ENCODE measurements at regions not wholly inside any gene's neighbourhood (a gene's known extent, or its start where the extent isn't known, plus 50 kb on each side); places are given as distances from the start of the nearest gene placed in this dataset.

DNA sequence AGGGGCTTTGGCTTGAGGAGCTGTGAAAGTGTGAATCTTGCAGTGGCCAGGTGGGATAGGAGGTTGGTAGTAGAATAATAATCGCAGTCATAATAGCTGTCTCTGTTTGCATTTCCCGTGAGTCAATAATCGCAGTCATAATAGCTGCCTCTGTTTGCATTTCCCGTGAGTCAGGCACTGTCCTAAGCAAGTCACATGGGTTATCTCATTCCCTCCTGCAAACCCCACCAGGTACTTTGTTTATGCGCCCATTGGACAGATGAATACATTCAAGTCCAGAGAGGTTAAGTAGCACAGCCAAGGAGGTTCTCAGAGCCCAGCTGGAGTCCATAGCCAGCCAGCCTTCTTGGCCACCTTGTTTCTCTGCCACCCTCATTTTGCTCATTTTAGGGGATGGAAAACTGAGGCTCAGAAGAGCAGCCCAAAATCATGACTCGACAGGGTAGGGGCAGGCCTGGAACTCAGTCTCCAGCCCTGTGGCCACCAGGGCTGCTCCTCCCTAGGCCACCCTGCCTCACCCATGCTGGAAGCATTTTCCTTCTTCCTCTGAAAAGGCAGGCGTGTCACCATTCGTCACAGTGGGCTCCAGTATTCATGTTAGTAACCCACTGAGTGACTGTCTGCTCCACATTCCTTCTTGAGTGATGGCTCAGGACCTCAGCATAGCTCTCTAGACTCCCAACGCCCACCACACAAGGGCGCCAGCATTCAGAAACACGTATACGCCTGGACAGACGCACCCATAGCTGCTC, 206.2 kb downstream of the URI1 start:
- TF ChIP-seq, protein P1, sequence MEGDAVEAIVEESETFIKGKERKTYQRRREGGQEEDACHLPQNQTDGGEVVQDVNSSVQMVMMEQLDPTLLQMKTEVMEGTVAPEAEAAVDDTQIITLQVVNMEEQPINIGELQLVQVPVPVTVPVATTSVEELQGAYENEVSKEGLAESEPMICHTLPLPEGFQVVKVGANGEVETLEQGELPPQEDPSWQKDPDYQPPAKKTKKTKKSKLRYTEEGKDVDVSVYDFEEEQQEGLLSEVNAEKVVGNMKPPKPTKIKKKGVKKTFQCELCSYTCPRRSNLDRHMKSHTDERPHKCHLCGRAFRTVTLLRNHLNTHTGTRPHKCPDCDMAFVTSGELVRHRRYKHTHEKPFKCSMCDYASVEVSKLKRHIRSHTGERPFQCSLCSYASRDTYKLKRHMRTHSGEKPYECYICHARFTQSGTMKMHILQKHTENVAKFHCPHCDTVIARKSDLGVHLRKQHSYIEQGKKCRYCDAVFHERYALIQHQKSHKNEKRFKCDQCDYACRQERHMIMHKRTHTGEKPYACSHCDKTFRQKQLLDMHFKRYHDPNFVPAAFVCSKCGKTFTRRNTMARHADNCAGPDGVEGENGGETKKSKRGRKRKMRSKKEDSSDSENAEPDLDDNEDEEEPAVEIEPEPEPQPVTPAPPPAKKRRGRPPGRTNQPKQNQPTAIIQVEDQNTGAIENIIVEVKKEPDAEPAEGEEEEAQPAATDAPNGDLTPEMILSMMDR (IDR thresholded peaks at IDR 0.05) = no peak
- no peak for TF ChIP-seq ZFX (IDR thresholded peaks at IDR 0.05; ENCODE audit: borderline replicate concordance)
- H3K27ac ChIP-seq = no peak overlapping the region

GRCh38 chr19:30148803-30149202, 206.8 kb downstream of the URI1 start:
- TF ChIP-seq ZFX (IDR thresholded peaks at IDR 0.05; ENCODE audit: borderline replicate concordance) = no peak
- TF ChIP-seq, protein P1 (IDR thresholded peaks at IDR 0.05) = no peak
- no peak overlapping the region for H3K27ac ChIP-seq

DNA sequence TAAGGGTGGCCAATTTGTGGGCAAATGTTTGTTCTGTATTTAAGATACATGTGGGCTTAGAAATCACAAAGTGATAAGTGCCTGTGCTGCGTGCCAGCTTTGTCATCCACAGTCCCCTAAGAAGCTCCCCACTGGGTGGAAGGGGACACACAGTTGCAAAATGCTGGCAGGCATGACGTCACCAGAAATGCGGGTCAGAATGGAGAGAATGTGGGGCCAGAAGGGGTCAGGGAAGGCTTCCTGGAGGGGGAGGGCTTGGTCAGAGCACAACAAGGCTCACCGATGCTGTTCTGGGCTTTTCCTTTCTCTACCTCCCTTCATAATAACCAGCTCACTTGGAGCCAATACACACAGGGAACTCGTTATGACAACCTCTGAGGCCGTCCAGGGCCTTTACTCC, 207.3 kb downstream of the URI1 start:
- TF ChIP-seq ZFX (IDR thresholded peaks at IDR 0.05; ENCODE audit: borderline replicate concordance) = no peak
- TF ChIP-seq, protein P1 (IDR thresholded peaks at IDR 0.05) = no peak
- no peak overlapping the region for H3K27ac ChIP-seq

GRCh38 chr19:30150626-30151025, 208.6 kb downstream of the URI1 start:
- H3K27ac ChIP-seq = no peak overlapping the region
- TF ChIP-seq, protein P1 (IDR thresholded peaks at IDR 0.05) = no peak
- no peak for TF ChIP-seq ZFX (IDR thresholded peaks at IDR 0.05; ENCODE audit: borderline replicate concordance)

DNA sequence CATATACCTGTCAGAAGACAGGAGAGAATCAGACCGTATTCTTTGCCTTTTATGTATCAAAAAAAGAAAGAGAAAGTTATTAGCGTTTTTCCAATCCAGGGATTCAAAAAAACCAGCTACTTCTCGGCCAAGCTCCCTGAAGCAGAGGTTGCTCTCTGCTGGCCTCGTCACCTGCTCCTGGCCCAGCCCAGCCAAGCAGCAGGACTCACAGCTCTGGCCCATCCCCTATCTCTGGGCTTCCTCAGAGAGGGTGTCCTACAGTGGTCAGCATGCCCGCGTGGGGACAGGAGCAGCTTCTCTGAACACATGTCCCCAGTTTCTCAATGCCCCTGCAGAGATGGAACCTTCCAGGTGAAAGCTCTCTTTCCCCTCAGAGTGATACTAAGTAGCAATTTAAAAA, 209.0 kb downstream of the URI1 start:
- TF ChIP-seq, protein P1 (IDR thresholded peaks at IDR 0.05) = no peak
- TF ChIP-seq ZFX (IDR thresholded peaks at IDR 0.05; ENCODE audit: borderline replicate concordance) = no peak

DNA sequence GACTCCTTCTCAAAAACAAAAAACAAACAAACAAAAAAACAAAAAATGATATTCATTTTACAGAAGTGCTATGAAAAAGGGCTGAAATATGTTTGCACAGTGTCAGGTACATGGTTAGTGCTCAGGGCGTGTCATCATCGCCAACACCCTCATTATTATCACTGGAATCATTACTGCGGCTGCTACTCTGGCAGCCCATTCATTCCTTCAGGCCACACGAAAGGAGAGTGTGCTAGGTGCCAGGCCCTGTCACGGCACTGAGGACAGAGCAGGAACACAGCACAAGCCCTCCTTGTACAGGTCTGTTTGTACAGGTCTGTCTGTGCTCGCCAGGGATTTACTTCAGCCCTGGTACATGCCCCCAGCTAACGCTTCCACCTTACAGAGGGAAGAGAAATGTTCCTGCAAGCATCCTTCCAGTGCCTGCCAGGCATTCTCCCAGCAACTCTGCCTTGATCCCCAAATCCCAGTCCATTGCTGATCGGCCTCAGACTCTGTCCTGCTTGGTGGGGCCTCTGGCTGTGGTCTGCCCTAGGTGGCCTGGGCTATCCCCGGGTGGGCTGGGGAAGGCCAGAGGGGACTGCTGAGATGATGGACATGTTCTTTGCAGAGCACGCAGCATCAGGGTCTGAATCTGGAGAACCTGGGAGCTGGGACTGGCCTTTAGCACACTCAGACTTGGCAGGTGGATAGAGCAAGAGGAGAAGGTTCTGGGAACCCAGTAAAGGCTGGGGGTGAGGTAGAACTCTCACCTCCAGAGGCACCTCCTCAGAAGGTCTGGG, 210.7 kb downstream of the URI1 start:
- H3K27ac ChIP-seq = no peak overlapping the region
- TF ChIP-seq, protein P1 (IDR thresholded peaks at IDR 0.05) = no peak
- no peak for TF ChIP-seq ZFX (IDR thresholded peaks at IDR 0.05; ENCODE audit: borderline replicate concordance)

More for the DNA sequence above, 209.0 kb downstream of the URI1 start:
- no peak overlapping the region for H3K27ac ChIP-seq
